Suprapubic skin (tissue), 4 donors: ENCODE measurements at regions not wholly inside any gene's neighbourhood (a gene's known extent, or its start where the extent isn't known, plus 50 kb on each side); places are given as distances from the start of the nearest gene placed in this dataset.
"Not testable (repeated sequence)": the region's sequence is repeated elsewhere in the genome, so short reads cannot be mapped to it uniquely, and the experiment has no call there.

Experiments
- DNase-seq, 2 donors: peaks; one replicate each; pipeline ENCODE4 v3.0.0-alpha.2; 2019; ENCODE audit warnings: low spot score in 2 of 2
- H3K27ac ChIP-seq: fragments of 200-600 bp; sonication (generic); one replicate; pipeline ENCODE4 v1.5.1; 2019
- H3K27me3 ChIP-seq: fragments of 200-600 bp; sonication (generic); one replicate; pipeline ENCODE4 v1.5.1; 2019
- H3K36me3 ChIP-seq: fragments of 200-600 bp; sonication (generic); one replicate; pipeline ENCODE4 v1.5.1; 2019
- H3K4me1 ChIP-seq: fragments of 200-600 bp; sonication (generic); one replicate; pipeline ENCODE4 v1.5.1; 2019
- H3K4me3 ChIP-seq: fragments of 200-600 bp; sonication (generic); one replicate; pipeline ENCODE4 v1.5.1; 2019; ENCODE audit warnings: mild to moderate bottlenecking
- H3K9me3 ChIP-seq: fragments of 200-600 bp; sonication (generic); one replicate; pipeline ENCODE4 v1.5.1; 2019
- CTCF ChIP-seq, 2 donors: fragments of 200-600 bp in 1 of 2; fragments of 450-650 bp in 1 of 2; sonication (generic) in 1 of 2; IDR thresholded peaks; one replicate each; pipeline ENCODE4 v1.5.1; 2016 to 2019; ENCODE audit warnings: antibody characterized with exemption in 2 of 2, mild to moderate bottlenecking in 1 of 2, moderate library complexity in 1 of 2
- EP300 ChIP-seq: sonication (generic); formaldehyde crosslinking; IDR thresholded peaks from one replicate; pipeline ENCODE4 v1.6.1; 2017; ENCODE audit warnings: antibody characterized with exemption
- POLR2A ChIP-seq, 2 donors: fragments of 450-650 bp; IDR thresholded peaks; one replicate each; pipeline ENCODE4 v1.6.1; 2017; ENCODE audit warnings: antibody characterized with exemption in 2 of 2, mild to moderate bottlenecking in 2 of 2, moderate library complexity in 2 of 2
- POLR2AphosphoS5 ChIP-seq, 3 donors: sonication (generic); formaldehyde crosslinking; IDR thresholded peaks; one replicate each; pipeline ENCODE4 v1.6.1; 2017; ENCODE audit warnings: antibody characterized with exemption in 3 of 3
- WGBS: methylation state at CpG from one replicate; pipeline ENCODE4 v1.1.5; 2018; 5-methylcytosine and 5-hydroxymethylcytosine counted together

- no peaks in the 10 kb centered on the region for H3K36me3 ChIP-seq
- H3K27me3 ChIP-seq: no peaks in the 10 kb centered on the region
- H3K4me1 ChIP-seq: no peaks in the 10 kb centered on the region
- no peaks in the 10 kb centered on the region for H3K9me3 ChIP-seq
- no peak for TF ChIP-seq POLR2AphosphoS5 (IDR thresholded peaks at IDR 0.05)
- no peak for TF ChIP-seq CTCF (IDR thresholded peaks at IDR 0.05)
- no peak for TF ChIP-seq POLR2A (IDR thresholded peaks at IDR 0.05)
- DNase-seq: no peak
- 46% methylated on average over 5 of the region's 5 CpGs for WGBS
- no peak overlapping the region for H3K27ac ChIP-seq
- H3K4me3 ChIP-seq: no peak overlapping the region
Observed at GRCh38 chrX:73913580-73913979, 61.1 kb upstream of the XIST start.

GRCh38 chrX:73911946-73912345, 59.4 kb upstream of the XIST start:
- H3K4me1 ChIP-seq, H3K36me3 ChIP-seq, H3K27ac ChIP-seq, H3K9me3 ChIP-seq, H3K27me3 ChIP-seq, DNase-seq, H3K4me3 ChIP-seq: not testable (repeated sequence)
- 83% methylated on average over 4 of the region's 5 CpGs for WGBS

GRCh38 chrX:73905749-73906374, 53.3 kb upstream of the XIST start:
- not testable (repeated sequence) for H3K4me1 ChIP-seq, H3K27ac ChIP-seq, H3K9me3 ChIP-seq, H3K27me3 ChIP-seq, H3K36me3 ChIP-seq, H3K4me3 ChIP-seq, DNase-seq
- WGBS: 73% methylated on average over 2 of the region's 2 CpGs

- WGBS: 80% methylated on average over 3 of the region's 3 CpGs
- Histone ChIP-seq H3K9me3 (no peaks in the 10 kb centered on the region), H3K4me1 (no peaks in the 10 kb centered on the region), H3K36me3 (no peaks in the 10 kb centered on the region), H3K27ac (no peak overlapping the region), H3K4me3 (no peak overlapping the region), H3K27me3 (no peaks in the 10 kb centered on the region)
- no peak for DNase-seq
- TF ChIP-seq EP300: no peak
- no peak for TF ChIP-seq CTCF (IDR thresholded peaks at IDR 0.05)
- no peak for TF ChIP-seq POLR2A (IDR thresholded peaks at IDR 0.05)
- TF ChIP-seq POLR2AphosphoS5 (IDR thresholded peaks at IDR 0.05): no peak
Observed at GRCh38 chrX:73903941-73904340, 51.4 kb upstream of the XIST start.
